ENCODE measurements at regions not wholly inside any gene's neighbourhood (a gene's known extent, or its start where the extent isn't known, plus 50 kb on each side); places are given as distances from the start of the nearest gene placed in this dataset.

DNA sequence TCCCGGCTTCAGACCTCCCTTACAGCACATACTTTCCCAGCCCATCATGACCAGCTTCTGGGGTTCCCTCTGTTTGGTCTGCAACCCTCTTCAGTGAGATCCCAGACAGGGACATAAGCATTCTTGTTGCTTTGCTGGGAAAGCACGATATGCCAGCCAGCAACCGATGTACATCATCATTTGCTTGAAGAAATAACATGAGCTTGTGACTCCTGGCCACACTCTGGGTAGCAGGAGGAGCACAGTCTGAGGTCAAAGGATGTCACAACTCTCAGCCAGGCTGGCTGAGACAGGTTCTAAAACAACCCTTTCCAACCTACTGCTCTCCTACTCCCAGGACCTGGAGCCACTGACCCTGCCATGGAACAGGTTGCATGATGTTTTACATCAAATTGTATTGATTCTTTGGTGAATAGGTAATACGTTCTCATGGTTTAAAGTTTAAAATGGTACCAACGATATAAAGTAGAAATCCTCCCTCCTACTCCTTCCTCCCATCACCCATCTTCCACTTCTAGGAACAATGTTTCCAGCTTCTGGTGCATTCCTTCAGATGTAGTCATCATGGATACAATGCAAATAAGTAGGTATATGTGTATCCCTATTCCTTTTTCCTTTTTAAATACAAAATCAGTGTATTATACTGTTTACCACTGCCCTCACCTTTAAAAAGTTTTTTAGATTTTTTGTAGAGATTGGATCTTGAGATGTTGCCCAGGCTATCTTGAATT lies 190.3 kb downstream of the OPA1 start:
- DNase-seq, result no peak
- 72% methylated on average over 3 of the region's 5 CpGs for WGBS (ENCODE audit: insufficient coverage)
- no peak overlapping the region for H3K4me3 Mint-ChIP-seq
- no peaks in the 10 kb centered on the region for H3K9me3 Mint-ChIP-seq
- ATAC-seq (replicated peaks in 1 of 4), result no peak
- ChIA-PET POLR2A (interaction anchor here in 1 of 2 donors (0.6 kb wide), 1 partner anchor 613 kb away, joined by 7 read pairs; no protein-coding TSS in a partner anchor), CTCF (interaction anchor here in 1 of 2 donors (0.7 kb wide), 1 partner anchor 641 kb away, joined by 8 read pairs; no protein-coding TSS in a partner anchor)
- no peak overlapping the region for H3K4me3 ChIP-seq (ENCODE audit: control insufficient read depth in 1 of 2, extremely low read depth in 1 of 2, low read length in 1 of 2)
- no peaks in the 10 kb centered on the region for H3K36me3 ChIP-seq (ENCODE audit: control insufficient read depth in 2 of 2, extremely low read depth in 1 of 2, insufficient read depth in 1 of 2, low read length in 1 of 2)
- H3K9me3 ChIP-seq, result no peaks in the 10 kb centered on the region
- H3K36me3 Mint-ChIP-seq, result no peaks in the 10 kb centered on the region
- H3K27ac ChIP-seq (ENCODE audit: low read length), result no peak overlapping the region
- H3K27ac Mint-ChIP-seq, result no peak overlapping the region
- no peaks in the 10 kb centered on the region for H3K4me1 Mint-ChIP-seq
- peaks cover 2 to 39% of the 10 kb centered on the region in 2 experiments for H3K27me3 ChIP-seq (replicated peaks in 1 of 2; ENCODE audit: control insufficient read depth in 2 of 2, extremely low read depth in 1 of 2, insufficient read depth in 2 of 2, low read length in 1 of 2)
- peaks cover 45 to 46% of the 10 kb centered on the region in 2 donors for H3K27me3 Mint-ChIP-seq
- no peaks in the 10 kb centered on the region for H3K4me1 ChIP-seq (ENCODE audit: control insufficient read depth in 1 of 2, extremely low read depth in 1 of 2, insufficient read depth in 2 of 2, low read length in 2 of 2)

DNA sequence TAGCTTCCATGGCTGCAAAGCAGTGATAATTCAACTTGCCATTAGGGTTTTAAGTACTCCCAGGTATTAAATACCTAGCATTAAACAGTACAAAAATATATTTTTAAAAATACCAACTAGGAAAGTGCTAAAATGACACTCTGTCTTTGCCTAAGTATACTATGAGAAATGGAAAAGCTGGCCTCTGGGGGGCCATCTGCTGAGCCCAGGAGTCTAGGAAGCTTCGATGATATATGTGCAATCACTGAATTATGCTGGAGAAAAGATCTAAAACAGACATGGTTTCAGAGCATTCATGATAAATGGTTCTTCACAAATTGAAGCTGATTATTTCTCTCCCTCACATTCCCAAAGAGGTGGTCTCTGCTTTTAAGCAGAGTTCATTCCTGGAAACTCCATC lies 191.8 kb downstream of the OPA1 start:
- CTCF ChIA-PET, result interaction anchor here in 1 of 2 donors (0.7 kb wide), 1 partner anchor 9 kb away, joined by 5 read pairs; no protein-coding TSS in a partner anchor
- POLR2A ChIA-PET, result no interaction called here
- H3K4me1 ChIP-seq (ENCODE audit: control insufficient read depth in 1 of 2, extremely low read depth in 1 of 2, insufficient read depth in 2 of 2, low read length in 2 of 2), result no peaks in the 10 kb centered on the region
- ATAC-seq (replicated peaks in 1 of 4) (no peak), DNase-seq (no peak)
- Mint-ChIP-seq H3K9me3 (no peaks in the 10 kb centered on the region), H3K27me3 (peaks cover 32 to 34% of the 10 kb centered on the region in 2 donors), H3K36me3 (no peaks in the 10 kb centered on the region), H3K27ac (no peak overlapping the region), H3K4me3 (no peak overlapping the region), H3K4me1 (no peaks in the 10 kb centered on the region)
- H3K27ac ChIP-seq (ENCODE audit: low read length), result no peak overlapping the region
- H3K27me3 ChIP-seq (replicated peaks in 1 of 2; ENCODE audit: control insufficient read depth in 2 of 2, extremely low read depth in 1 of 2, insufficient read depth in 2 of 2, low read length in 1 of 2), result peaks cover 0 to 37% of the 10 kb centered on the region in 2 experiments
- no peaks in the 10 kb centered on the region for H3K36me3 ChIP-seq (ENCODE audit: control insufficient read depth in 2 of 2, extremely low read depth in 1 of 2, insufficient read depth in 1 of 2, low read length in 1 of 2)
- WGBS (ENCODE audit: insufficient coverage), result 20% methylated on average over 1 of the region's 1 CpG
- H3K4me3 ChIP-seq (ENCODE audit: control insufficient read depth in 1 of 2, extremely low read depth in 1 of 2, low read length in 1 of 2), result no peak overlapping the region
- no peaks in the 10 kb centered on the region for H3K9me3 ChIP-seq

- Mint-ChIP-seq H3K4me1 (no peaks in the 10 kb centered on the region), H3K27me3 (peaks cover 27 to 29% of the 10 kb centered on the region in 2 donors), H3K27ac (no peak overlapping the region), H3K9me3 (no peaks in the 10 kb centered on the region), H3K36me3 (no peaks in the 10 kb centered on the region), H3K4me3 (no peak overlapping the region)
- no peaks in the 10 kb centered on the region for H3K36me3 ChIP-seq (ENCODE audit: control insufficient read depth in 2 of 2, extremely low read depth in 1 of 2, insufficient read depth in 1 of 2, low read length in 1 of 2)
- H3K4me3 ChIP-seq (ENCODE audit: control insufficient read depth in 1 of 2, extremely low read depth in 1 of 2, low read length in 1 of 2), result no peak overlapping the region
- H3K27me3 ChIP-seq (replicated peaks in 1 of 2; ENCODE audit: control insufficient read depth in 2 of 2, extremely low read depth in 1 of 2, insufficient read depth in 2 of 2, low read length in 1 of 2), result peaks cover 0 to 34% of the 10 kb centered on the region in 2 experiments
- ChIA-PET CTCF (no interaction called here), POLR2A (no interaction called here)
- 85% methylated on average over 10 of the region's 12 CpGs for WGBS (ENCODE audit: insufficient coverage)
- ATAC-seq (replicated peaks in 1 of 4) (no peak), DNase-seq (no peak)
- no peaks in the 10 kb centered on the region for H3K9me3 ChIP-seq
- no peak overlapping the region for H3K27ac ChIP-seq (ENCODE audit: low read length)
- H3K4me1 ChIP-seq (ENCODE audit: control insufficient read depth in 1 of 2, extremely low read depth in 1 of 2, insufficient read depth in 2 of 2, low read length in 2 of 2), result peaks cover 0 to 2% of the 10 kb centered on the region in 2 experiments
Observed at GRCh38 chr3:193787496-193787870, 194.5 kb downstream of the OPA1 start.

DNA sequence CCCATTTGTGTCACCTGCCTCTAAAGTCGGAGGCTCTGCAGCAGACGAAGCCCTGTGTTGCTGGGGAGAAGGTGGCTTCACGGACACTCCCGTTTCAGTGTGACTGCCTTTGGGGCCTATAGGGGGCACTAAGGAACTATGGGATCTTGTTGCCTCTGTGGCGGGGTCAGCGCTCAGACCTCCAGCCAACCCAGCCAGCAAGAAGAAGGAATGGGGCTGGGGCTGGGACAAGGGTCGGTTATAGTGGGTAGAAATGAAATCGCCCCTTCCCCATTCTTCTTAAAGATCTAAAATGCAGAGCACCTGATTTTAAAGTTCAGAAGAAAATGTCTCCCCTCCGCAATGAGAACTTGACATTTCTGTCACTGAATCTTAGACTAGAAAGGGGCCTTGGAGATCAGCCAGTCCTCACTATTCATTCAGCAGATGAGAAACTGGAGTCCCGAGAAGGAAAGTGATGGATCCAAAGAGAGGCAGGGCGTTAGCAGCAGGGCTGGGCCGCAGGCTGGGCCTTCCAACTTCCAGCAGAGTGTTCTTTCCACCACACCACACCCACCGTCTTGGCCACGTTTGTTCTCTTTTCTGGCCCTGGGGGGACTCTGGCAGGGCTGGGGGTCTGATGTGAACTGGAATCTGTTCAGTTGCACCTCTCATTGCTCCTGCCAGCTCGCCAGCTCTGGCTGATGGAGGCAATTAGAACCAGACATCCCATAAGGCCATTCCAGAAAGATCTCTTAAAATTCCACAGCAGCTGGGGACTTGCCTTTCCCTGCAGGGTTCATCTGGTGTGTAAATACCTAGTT lies 195.4 kb downstream of the OPA1 start:
- peaks cover 0 to 2% of the 10 kb centered on the region in 2 experiments for H3K4me1 ChIP-seq (ENCODE audit: control insufficient read depth in 1 of 2, extremely low read depth in 1 of 2, insufficient read depth in 2 of 2, low read length in 2 of 2)
- ATAC-seq (replicated peaks in 1 of 4) (peak in 2 of 4 experiments; percentile 19 to 36), DNase-seq (peak in 2 of 35 experiments; percentile 15 to 22)
- no peak overlapping the region for H3K4me3 ChIP-seq (ENCODE audit: control insufficient read depth in 1 of 2, extremely low read depth in 1 of 2, low read length in 1 of 2)
- ChIA-PET POLR2A (no interaction called here), CTCF (interaction anchor here in 1 of 2 donors (0.6 kb wide), 1 partner anchor 1723 kb away, joined by 5 read pairs; no protein-coding TSS in a partner anchor)
- H3K27ac ChIP-seq (ENCODE audit: low read length), result no peak overlapping the region
- peaks cover 0 to 29% of the 10 kb centered on the region in 2 experiments for H3K27me3 ChIP-seq (replicated peaks in 1 of 2; ENCODE audit: control insufficient read depth in 2 of 2, extremely low read depth in 1 of 2, insufficient read depth in 2 of 2, low read length in 1 of 2)
- Mint-ChIP-seq H3K4me3 (no peak overlapping the region), H3K4me1 (no peaks in the 10 kb centered on the region), H3K36me3 (no peaks in the 10 kb centered on the region), H3K9me3 (no peaks in the 10 kb centered on the region), H3K27ac (no peak overlapping the region), H3K27me3 (peaks cover 25 to 35% of the 10 kb centered on the region in 2 donors)
- H3K9me3 ChIP-seq, result no peaks in the 10 kb centered on the region
- WGBS (ENCODE audit: insufficient coverage), result 63% methylated on average over 2 of the region's 15 CpGs
- no peaks in the 10 kb centered on the region for H3K36me3 ChIP-seq (ENCODE audit: control insufficient read depth in 2 of 2, extremely low read depth in 1 of 2, insufficient read depth in 1 of 2, low read length in 1 of 2)

- Mint-ChIP-seq H3K27me3 (peaks cover 30 to 32% of the 10 kb centered on the region in 2 donors), H3K36me3 (no peaks in the 10 kb centered on the region), H3K27ac (no peak overlapping the region), H3K4me3 (no peak overlapping the region), H3K9me3 (no peaks in the 10 kb centered on the region), H3K4me1 (no peaks in the 10 kb centered on the region)
- H3K4me3 ChIP-seq (ENCODE audit: control insufficient read depth in 1 of 2, extremely low read depth in 1 of 2, low read length in 1 of 2), result no peak overlapping the region
- no peaks in the 10 kb centered on the region for H3K9me3 ChIP-seq
- CTCF ChIA-PET, result no interaction called here
- no peaks in the 10 kb centered on the region for H3K36me3 ChIP-seq (ENCODE audit: control insufficient read depth in 2 of 2, extremely low read depth in 1 of 2, insufficient read depth in 1 of 2, low read length in 1 of 2)
- WGBS (ENCODE audit: insufficient coverage), result no CpG with 5 or more reads among the region's 1 CpG
- POLR2A ChIA-PET, result no interaction called here
- ATAC-seq (replicated peaks in 1 of 4), result no peak
- peaks cover 0 to 29% of the 10 kb centered on the region in 2 experiments for H3K27me3 ChIP-seq (replicated peaks in 1 of 2; ENCODE audit: control insufficient read depth in 2 of 2, extremely low read depth in 1 of 2, insufficient read depth in 2 of 2, low read length in 1 of 2)
- H3K4me1 ChIP-seq (ENCODE audit: control insufficient read depth in 1 of 2, extremely low read depth in 1 of 2, insufficient read depth in 2 of 2, low read length in 2 of 2), result peaks cover 0 to 2% of the 10 kb centered on the region in 2 experiments
- DNase-seq, result no peak
- H3K27ac ChIP-seq (ENCODE audit: low read length), result no peak overlapping the region
Observed at GRCh38 chr3:193789455-193789854, 196.4 kb downstream of the OPA1 start.

- H3K27ac Mint-ChIP-seq, result no peak overlapping the region
- peaks cover 0 to 29% of the 10 kb centered on the region in 2 experiments for H3K27me3 ChIP-seq (replicated peaks in 1 of 2; ENCODE audit: control insufficient read depth in 2 of 2, extremely low read depth in 1 of 2, insufficient read depth in 2 of 2, low read length in 1 of 2)
- peaks cover 26 to 36% of the 10 kb centered on the region in 2 donors for H3K27me3 Mint-ChIP-seq
- ChIA-PET POLR2A (no interaction called here), CTCF (no interaction called here)
- ATAC-seq (replicated peaks in 1 of 4), result no peak
- H3K4me1 ChIP-seq (ENCODE audit: control insufficient read depth in 1 of 2, extremely low read depth in 1 of 2, insufficient read depth in 2 of 2, low read length in 2 of 2), result peaks cover 0 to 2% of the 10 kb centered on the region in 2 experiments
- H3K9me3 Mint-ChIP-seq, result no peaks in the 10 kb centered on the region
- H3K27ac ChIP-seq (ENCODE audit: low read length), result no peak overlapping the region
- H3K36me3 ChIP-seq (ENCODE audit: control insufficient read depth in 2 of 2, extremely low read depth in 1 of 2, insufficient read depth in 1 of 2, low read length in 1 of 2), result no peaks in the 10 kb centered on the region
- no peak overlapping the region for H3K4me3 ChIP-seq (ENCODE audit: control insufficient read depth in 1 of 2, extremely low read depth in 1 of 2, low read length in 1 of 2)
- no peak overlapping the region for H3K4me3 Mint-ChIP-seq
- H3K36me3 Mint-ChIP-seq, result no peaks in the 10 kb centered on the region
- WGBS (ENCODE audit: insufficient coverage), result 96% methylated on average over 3 of the region's 4 CpGs
- H3K4me1 Mint-ChIP-seq, result no peaks in the 10 kb centered on the region
- DNase-seq, result no peak
- no peaks in the 10 kb centered on the region for H3K9me3 ChIP-seq
Observed at GRCh38 chr3:193790086-193790990, 197.3 kb downstream of the OPA1 start.
